C4-2B (cell line): ENCODE measurements at regions not wholly inside any gene's neighbourhood (a gene's known extent, or its start where the extent isn't known, plus 50 kb on each side); places are given as distances from the start of the nearest gene placed in this dataset.

ENCODE experiments used
- ZFX ChIP-seq: fragments of 450-650 bp; IDR thresholded peaks from 2 replicates; pipeline ENCODE4 v1.6.1; 2017
- TF ChIP-seq, protein P1 (sequence below): fragments of 450-650 bp; conservative IDR thresholded peaks from 2 replicates; pipeline ENCODE4 v1.5.1; 2017; ENCODE audit warnings: mild to moderate bottlenecking

- TF ChIP-seq, protein P1, sequence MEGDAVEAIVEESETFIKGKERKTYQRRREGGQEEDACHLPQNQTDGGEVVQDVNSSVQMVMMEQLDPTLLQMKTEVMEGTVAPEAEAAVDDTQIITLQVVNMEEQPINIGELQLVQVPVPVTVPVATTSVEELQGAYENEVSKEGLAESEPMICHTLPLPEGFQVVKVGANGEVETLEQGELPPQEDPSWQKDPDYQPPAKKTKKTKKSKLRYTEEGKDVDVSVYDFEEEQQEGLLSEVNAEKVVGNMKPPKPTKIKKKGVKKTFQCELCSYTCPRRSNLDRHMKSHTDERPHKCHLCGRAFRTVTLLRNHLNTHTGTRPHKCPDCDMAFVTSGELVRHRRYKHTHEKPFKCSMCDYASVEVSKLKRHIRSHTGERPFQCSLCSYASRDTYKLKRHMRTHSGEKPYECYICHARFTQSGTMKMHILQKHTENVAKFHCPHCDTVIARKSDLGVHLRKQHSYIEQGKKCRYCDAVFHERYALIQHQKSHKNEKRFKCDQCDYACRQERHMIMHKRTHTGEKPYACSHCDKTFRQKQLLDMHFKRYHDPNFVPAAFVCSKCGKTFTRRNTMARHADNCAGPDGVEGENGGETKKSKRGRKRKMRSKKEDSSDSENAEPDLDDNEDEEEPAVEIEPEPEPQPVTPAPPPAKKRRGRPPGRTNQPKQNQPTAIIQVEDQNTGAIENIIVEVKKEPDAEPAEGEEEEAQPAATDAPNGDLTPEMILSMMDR = no peak
- no peak for TF ChIP-seq ZFX
These were observed 140.7 kb upstream of the KLHL4 start for GRCh38 chrX:87376896-87377295.
